ENCODE measurements at regions not wholly inside any gene's neighbourhood (a gene's known extent, or its start where the extent isn't known, plus 50 kb on each side); places are given as distances from the start of the nearest gene placed in this dataset.

GRCh38 chr7:27374958-27375841 is 132.6 kb downstream of the EVX1 start:
- TF ChIP-seq, protein P1, sequence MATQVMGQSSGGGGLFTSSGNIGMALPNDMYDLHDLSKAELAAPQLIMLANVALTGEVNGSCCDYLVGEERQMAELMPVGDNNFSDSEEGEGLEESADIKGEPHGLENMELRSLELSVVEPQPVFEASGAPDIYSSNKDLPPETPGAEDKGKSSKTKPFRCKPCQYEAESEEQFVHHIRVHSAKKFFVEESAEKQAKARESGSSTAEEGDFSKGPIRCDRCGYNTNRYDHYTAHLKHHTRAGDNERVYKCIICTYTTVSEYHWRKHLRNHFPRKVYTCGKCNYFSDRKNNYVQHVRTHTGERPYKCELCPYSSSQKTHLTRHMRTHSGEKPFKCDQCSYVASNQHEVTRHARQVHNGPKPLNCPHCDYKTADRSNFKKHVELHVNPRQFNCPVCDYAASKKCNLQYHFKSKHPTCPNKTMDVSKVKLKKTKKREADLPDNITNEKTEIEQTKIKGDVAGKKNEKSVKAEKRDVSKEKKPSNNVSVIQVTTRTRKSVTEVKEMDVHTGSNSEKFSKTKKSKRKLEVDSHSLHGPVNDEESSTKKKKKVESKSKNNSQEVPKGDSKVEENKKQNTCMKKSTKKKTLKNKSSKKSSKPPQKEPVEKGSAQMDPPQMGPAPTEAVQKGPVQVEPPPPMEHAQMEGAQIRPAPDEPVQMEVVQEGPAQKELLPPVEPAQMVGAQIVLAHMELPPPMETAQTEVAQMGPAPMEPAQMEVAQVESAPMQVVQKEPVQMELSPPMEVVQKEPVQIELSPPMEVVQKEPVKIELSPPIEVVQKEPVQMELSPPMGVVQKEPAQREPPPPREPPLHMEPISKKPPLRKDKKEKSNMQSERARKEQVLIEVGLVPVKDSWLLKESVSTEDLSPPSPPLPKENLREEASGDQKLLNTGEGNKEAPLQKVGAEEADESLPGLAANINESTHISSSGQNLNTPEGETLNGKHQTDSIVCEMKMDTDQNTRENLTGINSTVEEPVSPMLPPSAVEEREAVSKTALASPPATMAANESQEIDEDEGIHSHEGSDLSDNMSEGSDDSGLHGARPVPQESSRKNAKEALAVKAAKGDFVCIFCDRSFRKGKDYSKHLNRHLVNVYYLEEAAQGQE (IDR thresholded peaks at IDR 0.05; ENCODE audit: low read depth), result no peak
- TF ChIP-seq YY1 (IDR thresholded peaks at IDR 0.05; ENCODE audit: low read depth), result no peak
